H1 (cell line): ENCODE measurements at regions not wholly inside any gene's neighbourhood (a gene's known extent, or its start where the extent isn't known, plus 50 kb on each side); places are given as distances from the start of the nearest gene placed in this dataset.

Experiments used
- CTCF ChIA-PET: fragments of 300-600 bp; sonication (Branson Sonifier 250); formaldehyde crosslinking; loops from one replicate; lab custom pipeline; 2021; ENCODE audit not compliant: partially characterized antibody; lab: Charles Lee
- POLR2A ChIA-PET: fragments of 300-600 bp; sonication (Branson Sonifier 250); formaldehyde crosslinking; loops from one replicate; lab custom pipeline; 2021; ENCODE audit warnings: inconsistent platforms; ENCODE audit not compliant: partially characterized antibody; lab: Charles Lee
- DNase-seq, 2 experiments: peaks; one replicate each; pipeline versions ENCODE4 v3.0.0 to v3.0.0-alpha.2; 2010 to 2022; ENCODE audit warnings: low spot score in 2 of 2, low read depth in 1 of 2, mixed read lengths in 1 of 2
- FAIRE-seq: peaks from 2 replicates; lab custom pipeline; 2011; peaks lifted over from hg19 to GRCh38; lab: Jason Lieb, UNC
- H2AFZ ChIP-seq: 2 replicates; pipeline ENCODE4 v1.8.1; 2012; ENCODE audit warnings: low read length, inconsistent platforms
- H2AK5ac ChIP-seq: 2 replicates; pipeline ENCODE4 v1.6.1; 2013; ENCODE audit warnings: low read depth, low read length
- H2BK120ac ChIP-seq: replicated peaks from 2 replicates; pipeline ENCODE3; 2013; ENCODE audit warnings: low read depth, low read length, inconsistent platforms
- H2BK12ac ChIP-seq: 2 replicates; pipeline ENCODE4 v1.6.1; 2013; ENCODE audit warnings: low read depth, low read length
- H2BK15ac ChIP-seq: 2 replicates; pipeline ENCODE4 v1.6.1; 2013; ENCODE audit warnings: low read length
- H2BK20ac ChIP-seq: 2 replicates; pipeline ENCODE4 v1.6.1; 2013; ENCODE audit warnings: low read length
- H2BK5ac ChIP-seq: 2 replicates; pipeline ENCODE4 v1.6.1; 2013; ENCODE audit warnings: low read depth, low read length
- H3K14ac ChIP-seq: 2 replicates; pipeline ENCODE4 v1.6.1; 2013; ENCODE audit warnings: inconsistent platforms; ENCODE audit not compliant: insufficient read length
- H3K18ac ChIP-seq: 2 replicates; pipeline ENCODE4 v1.6.1; 2013; ENCODE audit warnings: low read length; ENCODE audit errors: extremely low read depth
- H3K23ac ChIP-seq: 2 replicates; pipeline ENCODE4 v1.6.1; 2013; ENCODE audit warnings: inconsistent platforms; ENCODE audit not compliant: insufficient read length
- H3K23me2 ChIP-seq: 2 replicates; pipeline ENCODE4 v1.6.1; 2013; ENCODE audit warnings: low read depth, low read length
- H3K27ac ChIP-seq: 2 replicates; pipeline ENCODE4 v1.6.1; 2011; ENCODE audit warnings: low read depth, low read length, inconsistent platforms
- H3K27me3 ChIP-seq, 4 experiments: replicated peaks in 1 of 4; 1 replicate in 1 of 4; 2 replicates in 3 of 4; pipeline versions ENCODE4 v1.6.1 to v1.8.1; 2011 to 2013; ENCODE audit warnings: low read length in 3 of 4, mild to moderate bottlenecking in 3 of 4, inconsistent platforms in 2 of 4, mixed read lengths in 2 of 4, moderate library complexity in 1 of 4; ENCODE audit not compliant: control insufficient read depth in 3 of 4, insufficient read depth in 3 of 4; ENCODE audit errors: extremely low read depth in 1 of 4
- H3K36me3 ChIP-seq, 4 experiments: 2 replicates each; pipeline versions ENCODE4 v1.6.1 to v1.8.1; 2011 to 2013; ENCODE audit warnings: mild to moderate bottlenecking in 4 of 4, low read length in 3 of 4, moderate library complexity in 2 of 4, control low read depth in 1 of 4, inconsistent platforms in 1 of 4; ENCODE audit not compliant: insufficient read depth in 4 of 4, control insufficient read depth in 2 of 4
- H3K4ac ChIP-seq: replicated peaks from 2 replicates; pipeline ENCODE3; 2013; ENCODE audit warnings: low read length, low read depth, mixed read lengths, inconsistent platforms; ENCODE audit not compliant: insufficient read length
- H3K4me1 ChIP-seq, 4 experiments: replicated peaks in 1 of 4; 1 replicate in 1 of 4; 2 replicates in 3 of 4; pipeline versions ENCODE4 v1.6.1 to v1.8.1; 2011 to 2013; ENCODE audit warnings: low read length in 3 of 4, inconsistent platforms in 2 of 4, mixed read lengths in 1 of 4; ENCODE audit not compliant: insufficient read depth in 4 of 4, control insufficient read depth in 3 of 4
- H3K4me2 ChIP-seq, 2 experiments: 2 replicates each; pipeline versions ENCODE4 v1.6.1 to v1.8.1; 2011 to 2013; ENCODE audit warnings: low read depth in 2 of 2, low read length in 2 of 2, control low read depth in 1 of 2, inconsistent platforms in 1 of 2, mild to moderate bottlenecking in 1 of 2; ENCODE audit not compliant: insufficient read depth in 1 of 2
- H3K4me3 ChIP-seq, 4 experiments: fragments of 200-600, 300-600 bp in 1 of 4; sonication (generic), shearing (Covaris generic), sonication (Bioruptor Twin) in 1 of 4; 2 replicates each; pipeline versions ENCODE4 v1.5.1 to v1.8.1; 2011 to 2016; ENCODE audit warnings: low read length in 4 of 4, low read depth in 3 of 4, control low read depth in 2 of 4, inconsistent platforms in 2 of 4, mild to moderate bottlenecking in 2 of 4, mixed read lengths in 1 of 4, moderate library complexity in 1 of 4; ENCODE audit not compliant: insufficient read depth in 2 of 4; ENCODE audit errors: extremely low read depth in 1 of 4
- H3K56ac ChIP-seq: replicated peaks from 2 replicates; pipeline ENCODE3; 2013; ENCODE audit warnings: low read depth, mild to moderate bottlenecking, mixed read lengths, low read length, inconsistent platforms; ENCODE audit not compliant: insufficient read length
- H3K79me1 ChIP-seq: 2 replicates; pipeline ENCODE4 v1.6.1; 2013; ENCODE audit warnings: low read depth, low read length, control low read depth
- H3K79me2 ChIP-seq, 2 experiments: 2 replicates each; pipeline versions ENCODE4 v1.6.1 to v1.8.1; 2012 to 2013; ENCODE audit warnings: low read length in 2 of 2, mild to moderate bottlenecking in 2 of 2, inconsistent platforms in 1 of 2; ENCODE audit not compliant: insufficient read depth in 2 of 2, control insufficient read depth in 1 of 2
- H3K9ac ChIP-seq, 4 experiments: replicated peaks in 1 of 4; 1 replicate in 1 of 4; 2 replicates in 3 of 4; pipeline versions ENCODE4 v1.6.1 to v1.8.1; 2011 to 2013; ENCODE audit warnings: low read depth in 3 of 4, low read length in 3 of 4, control low read depth in 2 of 4, mild to moderate bottlenecking in 2 of 4, moderate library complexity in 2 of 4, inconsistent platforms in 1 of 4; ENCODE audit errors: extremely low read depth in 1 of 4
- H3K9me3 ChIP-seq, 2 experiments: 2 replicates each; pipeline versions ENCODE4 v1.6.1 to v1.8.1; 2012 to 2013; ENCODE audit warnings: mild to moderate bottlenecking in 2 of 2, moderate library complexity in 2 of 2, control low read depth in 1 of 2, inconsistent platforms in 1 of 2, low read depth in 1 of 2, low read length in 1 of 2, mixed read lengths in 1 of 2; ENCODE audit not compliant: insufficient read depth in 2 of 2
- H4K20me1 ChIP-seq, 2 experiments: replicated peaks in 1 of 2; 2 replicates each; pipeline versions ENCODE3 to v1.8.1; 2011 to 2013; ENCODE audit warnings: inconsistent platforms in 2 of 2, low read length in 2 of 2, mild to moderate bottlenecking in 1 of 2; ENCODE audit not compliant: insufficient read depth in 2 of 2, control insufficient read depth in 1 of 2
- H4K5ac ChIP-seq: 2 replicates; pipeline ENCODE4 v1.6.1; 2013; ENCODE audit warnings: low read length, low read depth, mixed read lengths, inconsistent platforms; ENCODE audit not compliant: insufficient read length
- H4K8ac ChIP-seq: 2 replicates; pipeline ENCODE4 v1.8.0; 2013; ENCODE audit warnings: mild to moderate bottlenecking, moderate library complexity, low read length, inconsistent platforms; ENCODE audit not compliant: insufficient read depth; ENCODE audit errors: extremely low read depth
- H4K91ac ChIP-seq: replicated peaks from 2 replicates; pipeline ENCODE3; 2013; ENCODE audit warnings: low read length, mixed read lengths, inconsistent platforms; ENCODE audit not compliant: insufficient read length
- CHD2 ChIP-seq: IDR thresholded peaks from 2 replicates; pipeline ENCODE4 v1.6.1; 2012; ENCODE audit warnings: low read length, improper control_type of control experiment
- CTCF ChIP-seq, 3 experiments: IDR thresholded peaks; 1 replicate in 2 of 3; 2 replicates in 1 of 3; pipeline versions ENCODE4 v1.5.1 to v1.6.1; 2011; ENCODE audit warnings: low read length in 3 of 3, mild to moderate bottlenecking in 3 of 3, inconsistent platforms in 2 of 3, low read depth in 1 of 3, moderate library complexity in 1 of 3; ENCODE audit not compliant: insufficient read depth in 1 of 3; ENCODE audit errors: control extremely low read depth in 1 of 3
- RAD21 ChIP-seq, 2 experiments: IDR thresholded peaks in 1 of 2; conservative IDR thresholded peaks in 1 of 2; 2 replicates each; pipeline ENCODE4 v1.6.1; 2011; ENCODE audit warnings: low read depth in 2 of 2, low read length in 2 of 2, improper control_type of control experiment in 1 of 2, inconsistent platforms in 1 of 2, mild to moderate bottlenecking in 1 of 2, moderate library complexity in 1 of 2
- WGBS, 2 experiments: shearing (Covaris generic) in 1 of 2; methylation state at CpG; one replicate each; pipeline versions ENCODE4 v1.1.6 to v1.1.7; 2013 to 2015; ENCODE audit warnings: low lambda C conversion rate in 2 of 2, mixed read lengths in 2 of 2, inconsistent platforms in 1 of 2, low coverage in 1 of 2, missing lambda C conversion rate in 1 of 2; ENCODE audit not compliant: insufficient replicate concordance in 2 of 2, insufficient coverage in 1 of 2, insufficient read length in 1 of 2; ENCODE audit errors: extremely low coverage in 1 of 2, missing lambda C conversion rate in 1 of 2; 5-methylcytosine and 5-hydroxymethylcytosine counted together

GRCh38 chr6:155710704-155711103 lies 255.1 kb upstream of the NOX3 start:
- H3K27me3 ChIP-seq = no peaks in the 10 kb centered on the region
- no peak overlapping the region for H2AK5ac ChIP-seq
- H2BK12ac ChIP-seq = no peak overlapping the region
- H3K79me2 ChIP-seq = no peaks in the 10 kb centered on the region
- H3K23ac ChIP-seq = no peak overlapping the region
- H3K56ac ChIP-seq = no peak overlapping the region
- no peak for DNase-seq
- FAIRE-seq = no peak
- H3K79me1 ChIP-seq = no peaks in the 10 kb centered on the region
- no peaks in the 10 kb centered on the region for H3K36me3 ChIP-seq
- H4K8ac ChIP-seq = no peak overlapping the region
- WGBS, 2 experiments = 41% methylated on average over 2 of the region's 2 CpGs; no CpG with 5 or more reads in 1 of the 2 experiments
- H2BK15ac ChIP-seq = no peak overlapping the region
- H3K4ac ChIP-seq = no peak overlapping the region
- H4K91ac ChIP-seq = no peak overlapping the region
- ChIA-PET CTCF (interaction anchor here (1.3 kb wide), 1 partner anchor 9 kb away, joined by 3 read pairs; no protein-coding TSS in a partner anchor), POLR2A (no interaction called here)
- TF ChIP-seq CHD2 = no peak
- TF ChIP-seq CTCF (IDR thresholded peaks at IDR 0.05; ENCODE audit: control extremely low read depth in 1 of 3, insufficient read depth in 1 of 3, low read depth in 1 of 3, low read length in 3 of 3) = 0 out of 4 replicates have a peak, but pooled peaks of 1 of the 3 experiments have one; percentile 14
- TF ChIP-seq RAD21 (IDR thresholded peaks at IDR 0.05 in 1 of 2, conservative IDR thresholded peaks at IDR 0.05 in 1 of 2; ENCODE audit: low read depth in 2 of 2, low read length in 2 of 2) = peak; percentile 39 to 52
- peaks cover 0 to 2% of the 10 kb centered on the region in 2 experiments; a peak in 1 of 4 replicates for H3K9me3 ChIP-seq
- no peak overlapping the region for H4K5ac ChIP-seq
- no peak overlapping the region for H2AFZ ChIP-seq
- H3K4me2 ChIP-seq = no peak overlapping the region
- H3K23me2 ChIP-seq = no peaks in the 10 kb centered on the region
- no peak overlapping the region for H3K4me3 ChIP-seq
- H2BK120ac ChIP-seq = no peak overlapping the region
- H3K14ac ChIP-seq = no peak overlapping the region
- no peak overlapping the region for H3K18ac ChIP-seq
- no peak overlapping the region for H3K9ac ChIP-seq
- no peak overlapping the region for H2BK20ac ChIP-seq
- no peak overlapping the region for H2BK5ac ChIP-seq
- no peaks in the 10 kb centered on the region for H3K4me1 ChIP-seq
- no peaks in the 10 kb centered on the region for H4K20me1 ChIP-seq
- H3K27ac ChIP-seq = no peak overlapping the region
